ENCODE measurements at regions not wholly inside any gene's neighbourhood (a gene's known extent, or its start where the extent isn't known, plus 50 kb on each side); places are given as distances from the start of the nearest gene placed in this dataset.

GRCh38 chr18:22739789-22740188 is 193.3 kb upstream of the RBBP8 start:
- H3K27ac Mint-ChIP-seq, result no peak overlapping the region
- CTCF ChIA-PET, result no interaction called here

GRCh38 chr18:22741318-22741717 is 191.8 kb upstream of the RBBP8 start:
- H3K9me3 Mint-ChIP-seq, result peaks cover 10% of the 10 kb centered on the region

More at GRCh38 chr18:22739789-22740188, 193.3 kb upstream of the RBBP8 start:
- POLR2A ChIA-PET, result no interaction called here
- H3K4me3 Mint-ChIP-seq, result no peak overlapping the region
- no peaks in the 10 kb centered on the region for H3K36me3 Mint-ChIP-seq
- ATAC-seq, result no peak
- H3K27me3 Mint-ChIP-seq (ENCODE audit: low read depth), result no peaks in the 10 kb centered on the region
- H3K9me3 Mint-ChIP-seq, result peaks cover 7% of the 10 kb centered on the region
- DNase-seq (ENCODE audit: low spot score), result no peak
- peaks cover 3% of the 10 kb centered on the region; the same call in 1 of the 2 replicates for H3K4me1 Mint-ChIP-seq
- TF ChIP-seq, protein P1, sequence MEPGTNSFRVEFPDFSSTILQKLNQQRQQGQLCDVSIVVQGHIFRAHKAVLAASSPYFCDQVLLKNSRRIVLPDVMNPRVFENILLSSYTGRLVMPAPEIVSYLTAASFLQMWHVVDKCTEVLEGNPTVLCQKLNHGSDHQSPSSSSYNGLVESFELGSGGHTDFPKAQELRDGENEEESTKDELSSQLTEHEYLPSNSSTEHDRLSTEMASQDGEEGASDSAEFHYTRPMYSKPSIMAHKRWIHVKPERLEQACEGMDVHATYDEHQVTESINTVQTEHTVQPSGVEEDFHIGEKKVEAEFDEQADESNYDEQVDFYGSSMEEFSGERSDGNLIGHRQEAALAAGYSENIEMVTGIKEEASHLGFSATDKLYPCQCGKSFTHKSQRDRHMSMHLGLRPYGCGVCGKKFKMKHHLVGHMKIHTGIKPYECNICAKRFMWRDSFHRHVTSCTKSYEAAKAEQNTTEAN (CRISPR knock-in tag; IDR thresholded peaks at IDR 0.05), result no peak
- TF ChIP-seq TEAD4 (CRISPR knock-in tag; IDR thresholded peaks at IDR 0.05) (no peak), SMAD4 (CRISPR knock-in tag; IDR thresholded peaks at IDR 0.05) (no peak), ZNF317 (CRISPR knock-in tag; IDR thresholded peaks at IDR 0.05; ENCODE audit: borderline replicate concordance, low read depth) (no peak), IRF2 (CRISPR knock-in tag; IDR thresholded peaks at IDR 0.05; ENCODE audit: borderline replicate concordance, low read depth) (no peak), ZNF138 (CRISPR knock-in tag; conservative IDR thresholded peaks at IDR 0.05) (no peak), KAT7 (CRISPR knock-in tag; IDR thresholded peaks at IDR 0.05; ENCODE audit: borderline replicate concordance) (no peak)

More at GRCh38 chr18:22741318-22741717, 191.8 kb upstream of the RBBP8 start:
- ChIA-PET CTCF (no interaction called here), POLR2A (no interaction called here)
- Mint-ChIP-seq H3K4me3 (no peak overlapping the region), H3K36me3 (no peaks in the 10 kb centered on the region), H3K27me3 (ENCODE audit: low read depth) (no peaks in the 10 kb centered on the region), H3K27ac (no peak overlapping the region), H3K4me1 (no peaks in the 10 kb centered on the region)
- no peak for DNase-seq (ENCODE audit: low spot score)
- no peak for TF ChIP-seq NR2C2 (CRISPR knock-in tag; IDR thresholded peaks at IDR 0.05)
- no peak for TF ChIP-seq GRHL2 (CRISPR knock-in tag; IDR thresholded peaks at IDR 0.05; ENCODE audit: insufficient replicate concordance, severe bottlenecking)
- TF ChIP-seq MYBL2 (CRISPR knock-in tag; IDR thresholded peaks at IDR 0.05), result no peak
- no peak for TF ChIP-seq ZNF138 (CRISPR knock-in tag; conservative IDR thresholded peaks at IDR 0.05)
- TF ChIP-seq CREB1 (CRISPR knock-in tag; IDR thresholded peaks at IDR 0.05), result no peak
- TF ChIP-seq ZNF232 (CRISPR knock-in tag; IDR thresholded peaks at IDR 0.05), result no peak
- no peak for TF ChIP-seq EMX1 (CRISPR knock-in tag; IDR thresholded peaks at IDR 0.05)
- TF ChIP-seq, protein P1 (CRISPR knock-in tag; IDR thresholded peaks at IDR 0.05), result no peak
- TF ChIP-seq, protein P2, sequence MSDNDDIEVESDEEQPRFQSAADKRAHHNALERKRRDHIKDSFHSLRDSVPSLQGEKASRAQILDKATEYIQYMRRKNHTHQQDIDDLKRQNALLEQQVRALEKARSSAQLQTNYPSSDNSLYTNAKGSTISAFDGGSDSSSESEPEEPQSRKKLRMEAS (CRISPR knock-in tag; IDR thresholded peaks at IDR 0.05), result no peak
- TF ChIP-seq, protein P3, sequence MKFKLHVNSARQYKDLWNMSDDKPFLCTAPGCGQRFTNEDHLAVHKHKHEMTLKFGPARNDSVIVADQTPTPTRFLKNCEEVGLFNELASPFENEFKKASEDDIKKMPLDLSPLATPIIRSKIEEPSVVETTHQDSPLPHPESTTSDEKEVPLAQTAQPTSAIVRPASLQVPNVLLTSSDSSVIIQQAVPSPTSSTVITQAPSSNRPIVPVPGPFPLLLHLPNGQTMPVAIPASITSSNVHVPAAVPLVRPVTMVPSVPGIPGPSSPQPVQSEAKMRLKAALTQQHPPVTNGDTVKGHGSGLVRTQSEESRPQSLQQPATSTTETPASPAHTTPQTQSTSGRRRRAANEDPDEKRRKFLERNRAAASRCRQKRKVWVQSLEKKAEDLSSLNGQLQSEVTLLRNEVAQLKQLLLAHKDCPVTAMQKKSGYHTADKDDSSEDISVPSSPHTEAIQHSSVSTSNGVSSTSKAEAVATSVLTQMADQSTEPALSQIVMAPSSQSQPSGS (CRISPR knock-in tag; IDR thresholded peaks at IDR 0.05; ENCODE audit: borderline replicate concordance, low read depth), result no peak
- TF ChIP-seq ZNF512 (CRISPR knock-in tag; IDR thresholded peaks at IDR 0.05; ENCODE audit: borderline replicate concordance), result no peak
- no peak for TF ChIP-seq MXD4 (CRISPR knock-in tag; IDR thresholded peaks at IDR 0.05; ENCODE audit: borderline replicate concordance)
- no peak for TF ChIP-seq FOXP1 (CRISPR knock-in tag; IDR thresholded peaks at IDR 0.05; ENCODE audit: borderline replicate concordance)
- TF ChIP-seq NR1H2 (CRISPR knock-in tag; IDR thresholded peaks at IDR 0.05), result no peak
- no peak for TF ChIP-seq ESRRA (CRISPR knock-in tag; IDR thresholded peaks at IDR 0.05; ENCODE audit: borderline replicate concordance)
- TF ChIP-seq PRRX2 (CRISPR knock-in tag; IDR thresholded peaks at IDR 0.05), result no peak
- no peak for ATAC-seq

Data from WTC11 (cell line).